H9 (cell line): ENCODE measurements at regions not wholly inside any gene's neighbourhood (a gene's known extent, or its start where the extent isn't known, plus 50 kb on each side); places are given as distances from the start of the nearest gene placed in this dataset.

ENCODE experiments used
- DNase-seq: peaks from one replicate; pipeline ENCODE4 v3.0.0-alpha.2; 2017
- H2AFZ ChIP-seq: one replicate; pipeline ENCODE4 v1.6.1; 2013; ENCODE audit warnings: mild to moderate bottlenecking, low read length, control low read depth, moderate library complexity
- H2AK5ac ChIP-seq: 2 replicates; pipeline ENCODE4 v1.6.1; 2013; ENCODE audit warnings: low read length, control low read depth, mixed read lengths; ENCODE audit not compliant: insufficient read length
- H2BK120ac ChIP-seq: one replicate; pipeline ENCODE4 v1.6.1; 2013; ENCODE audit warnings: low read depth, mild to moderate bottlenecking, low read length, control low read depth, inconsistent platforms; ENCODE audit not compliant: poor library complexity, severe bottlenecking
- H2BK12ac ChIP-seq: 2 replicates; pipeline ENCODE4 v1.6.1; 2013; ENCODE audit warnings: low read length, control low read depth, mixed read lengths, low read depth; ENCODE audit not compliant: insufficient read length
- H2BK15ac ChIP-seq: 2 replicates; pipeline ENCODE4 v1.6.1; 2013; ENCODE audit warnings: low read depth, low read length, control low read depth
- H2BK20ac ChIP-seq: one replicate; pipeline ENCODE4 v1.6.1; 2013; ENCODE audit warnings: low read depth, mild to moderate bottlenecking, low read length, control low read depth, inconsistent platforms; ENCODE audit not compliant: poor library complexity, severe bottlenecking
- H2BK5ac ChIP-seq: 2 replicates; pipeline ENCODE4 v1.6.1; 2013; ENCODE audit warnings: low read length, control low read depth, mixed read lengths; ENCODE audit not compliant: insufficient read length
- H3K14ac ChIP-seq: 2 replicates; pipeline ENCODE4 v1.6.1; 2013; ENCODE audit warnings: low read length, control low read depth; ENCODE audit not compliant: insufficient read depth
- H3K18ac ChIP-seq: 2 replicates; pipeline ENCODE4 v1.6.1; 2013; ENCODE audit warnings: low read depth, mild to moderate bottlenecking, mixed read lengths, low read length, control low read depth; ENCODE audit not compliant: insufficient read length
- H3K23ac ChIP-seq: 2 replicates; pipeline ENCODE4 v1.6.1; 2013; ENCODE audit warnings: low read length, control low read depth, mixed read lengths, low read depth; ENCODE audit not compliant: insufficient read length
- H3K23me2 ChIP-seq: 2 replicates; pipeline ENCODE4 v1.6.1; 2013; ENCODE audit warnings: low read depth, mild to moderate bottlenecking, mixed read lengths, low read length, control low read depth; ENCODE audit not compliant: insufficient read length, poor library complexity, severe bottlenecking
- H3K27ac ChIP-seq: 2 replicates; pipeline ENCODE4 v1.5.1; 2013; ENCODE audit warnings: low read length, control low read depth, mixed read lengths, low read depth; ENCODE audit not compliant: insufficient read length
- H3K27me3 ChIP-seq: 2 replicates; pipeline ENCODE4 v1.6.1; 2013; ENCODE audit warnings: low read length, control low read depth, inconsistent platforms; ENCODE audit not compliant: insufficient read depth
- H3K4ac ChIP-seq: 2 replicates; pipeline ENCODE4 v1.6.1; 2013; ENCODE audit warnings: low read depth, mild to moderate bottlenecking, control low read depth, inconsistent platforms, low read length, moderate library complexity
- H3K4me1 ChIP-seq: 2 replicates; pipeline ENCODE4 v1.6.1; 2013; ENCODE audit warnings: low read length, control low read depth, inconsistent platforms; ENCODE audit not compliant: insufficient read depth
- H3K4me2 ChIP-seq: 2 replicates; pipeline ENCODE4 v1.6.1; 2013; ENCODE audit warnings: low read length, control low read depth, mixed read lengths; ENCODE audit not compliant: insufficient read length, insufficient read depth
- H3K56ac ChIP-seq: 2 replicates; pipeline ENCODE4 v1.6.1; 2013; ENCODE audit warnings: low read depth, mild to moderate bottlenecking, mixed read lengths, low read length, control low read depth; ENCODE audit not compliant: insufficient read length
- H3K79me1 ChIP-seq: 2 replicates; pipeline ENCODE4 v1.6.1; 2013; ENCODE audit warnings: low read depth, mild to moderate bottlenecking, moderate library complexity, low read length, control low read depth, inconsistent platforms; ENCODE audit not compliant: insufficient read depth, poor library complexity, severe bottlenecking
- H3K79me2 ChIP-seq: 2 replicates; pipeline ENCODE4 v1.6.1; 2013; ENCODE audit warnings: low read length, control low read depth, inconsistent platforms; ENCODE audit not compliant: insufficient read depth
- H3K9ac ChIP-seq: 2 replicates; pipeline ENCODE4 v1.6.1; 2013; ENCODE audit warnings: low read length, control low read depth, mixed read lengths; ENCODE audit not compliant: insufficient read length; ENCODE audit errors: extremely low read depth
- H3K9me3 ChIP-seq: one replicate; pipeline ENCODE4 v1.6.1; 2013; ENCODE audit warnings: low read depth, low read length, inconsistent platforms; ENCODE audit not compliant: control insufficient read depth
- H3T11ph ChIP-seq: one replicate; pipeline ENCODE4 v1.6.1; 2013; ENCODE audit warnings: mild to moderate bottlenecking, low read length, control low read depth, inconsistent platforms
- H4K20me1 ChIP-seq: one replicate; pipeline ENCODE4 v1.6.1; 2013; ENCODE audit not compliant: control insufficient read depth, insufficient read length, insufficient read depth
- H4K5ac ChIP-seq: 2 replicates; pipeline ENCODE4 v1.6.1; 2013; ENCODE audit warnings: low read depth, mild to moderate bottlenecking, mixed read lengths, low read length, control low read depth; ENCODE audit not compliant: insufficient read length
- H4K8ac ChIP-seq: replicated peaks from 2 replicates; pipeline ENCODE4 v1.6.1; 2013; ENCODE audit warnings: low read length, control low read depth, mixed read lengths, low read depth; ENCODE audit not compliant: insufficient read length
- H4K91ac ChIP-seq: 2 replicates; pipeline ENCODE4 v1.6.1; 2013; ENCODE audit warnings: low read depth, mild to moderate bottlenecking, moderate library complexity, mixed read lengths, low read length, control low read depth; ENCODE audit not compliant: insufficient read length
- H3K27ac Mint-ChIP-seq, 3 experiments: 2 replicates in 2 of 3; 3 replicates in 1 of 3; pipeline ENCODE4 v1.8.0; 2020 to 2021; ENCODE audit warnings: mixed read lengths in 3 of 3, mild to moderate bottlenecking in 1 of 3, moderate library complexity in 1 of 3
- H3K27me3 Mint-ChIP-seq: 2 replicates; pipeline ENCODE4 v1.8.0; 2021; ENCODE audit warnings: low read depth, mild to moderate bottlenecking, moderate library complexity, mixed read lengths
- H3K36me3 Mint-ChIP-seq, 3 experiments: 2 replicates in 2 of 3; 3 replicates in 1 of 3; pipeline ENCODE4 v1.8.0; 2020 to 2021; ENCODE audit warnings: low read depth in 3 of 3, mixed read lengths in 3 of 3; ENCODE audit not compliant: insufficient read depth in 1 of 3
- H3K4me1 Mint-ChIP-seq, 2 experiments: 2 replicates each; pipeline ENCODE4 v1.8.0; 2020; ENCODE audit warnings: mixed read lengths in 2 of 2
- H3K4me3 Mint-ChIP-seq, 2 experiments: 2 replicates in 1 of 2; 3 replicates in 1 of 2; pipeline ENCODE4 v1.8.0; 2020 to 2021; ENCODE audit warnings: mild to moderate bottlenecking in 2 of 2, mixed read lengths in 2 of 2, moderate library complexity in 1 of 2
- H3K9me3 Mint-ChIP-seq, 2 experiments: 2 replicates in 1 of 2; 3 replicates in 1 of 2; pipeline ENCODE4 v1.8.0; 2020; ENCODE audit warnings: mild to moderate bottlenecking in 2 of 2, mixed read lengths in 2 of 2, moderate library complexity in 1 of 2
- WGBS: extraction: QIAGEN DNeasy Blood & Tissue Kit; methylation state at CpG from one replicate; pipeline ENCODE4 v1.1.7; 2013; ENCODE audit warnings: missing lambda C conversion rate, low lambda C conversion rate, mixed read lengths; ENCODE audit not compliant: insufficient read length; ENCODE audit errors: extremely low coverage; 5-methylcytosine and 5-hydroxymethylcytosine counted together
- TF ChIP-seq, protein P1 (sequence below): fragments of 200-600 bp; sonication (generic); conservative IDR thresholded peaks from 3 replicates; pipeline ENCODE4 v1.8.0; 2021; ENCODE audit warnings: antibody characterized with exemption, mild to moderate bottlenecking

DNA sequence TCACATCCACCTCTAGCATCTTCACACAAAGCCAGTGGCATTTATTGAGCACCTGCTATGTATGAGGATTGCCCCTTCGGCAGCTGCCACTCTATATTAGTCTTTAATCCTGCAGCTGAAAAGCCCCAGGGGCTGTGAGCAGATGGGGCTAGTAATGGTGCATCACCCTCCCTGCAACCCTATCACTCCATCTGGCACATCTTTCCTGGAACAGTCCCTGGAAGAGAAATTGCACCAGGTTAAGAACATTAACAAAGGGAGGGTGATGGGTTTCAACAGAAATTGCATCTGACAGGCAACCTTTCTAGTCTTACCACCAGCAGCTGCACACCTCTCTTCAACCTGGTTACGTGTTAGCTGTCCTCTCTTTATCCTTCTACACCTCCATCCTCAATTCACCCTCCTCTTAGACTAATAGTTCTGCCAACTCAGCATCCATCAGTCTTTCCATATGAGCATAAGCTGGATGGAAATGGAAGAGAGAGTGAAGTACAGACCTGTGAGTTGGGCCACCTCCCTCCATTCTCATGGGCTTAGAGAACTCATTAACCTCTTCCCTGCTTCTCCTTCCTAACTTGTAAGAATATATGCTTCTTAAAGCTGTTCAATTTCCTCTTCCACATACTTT is 168.6 kb upstream of the NEBL start:
- TF ChIP-seq, protein P1, sequence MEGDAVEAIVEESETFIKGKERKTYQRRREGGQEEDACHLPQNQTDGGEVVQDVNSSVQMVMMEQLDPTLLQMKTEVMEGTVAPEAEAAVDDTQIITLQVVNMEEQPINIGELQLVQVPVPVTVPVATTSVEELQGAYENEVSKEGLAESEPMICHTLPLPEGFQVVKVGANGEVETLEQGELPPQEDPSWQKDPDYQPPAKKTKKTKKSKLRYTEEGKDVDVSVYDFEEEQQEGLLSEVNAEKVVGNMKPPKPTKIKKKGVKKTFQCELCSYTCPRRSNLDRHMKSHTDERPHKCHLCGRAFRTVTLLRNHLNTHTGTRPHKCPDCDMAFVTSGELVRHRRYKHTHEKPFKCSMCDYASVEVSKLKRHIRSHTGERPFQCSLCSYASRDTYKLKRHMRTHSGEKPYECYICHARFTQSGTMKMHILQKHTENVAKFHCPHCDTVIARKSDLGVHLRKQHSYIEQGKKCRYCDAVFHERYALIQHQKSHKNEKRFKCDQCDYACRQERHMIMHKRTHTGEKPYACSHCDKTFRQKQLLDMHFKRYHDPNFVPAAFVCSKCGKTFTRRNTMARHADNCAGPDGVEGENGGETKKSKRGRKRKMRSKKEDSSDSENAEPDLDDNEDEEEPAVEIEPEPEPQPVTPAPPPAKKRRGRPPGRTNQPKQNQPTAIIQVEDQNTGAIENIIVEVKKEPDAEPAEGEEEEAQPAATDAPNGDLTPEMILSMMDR, result no peak
- Histone ChIP-seq H3K9ac (no peak overlapping the region), H3T11ph (no peak overlapping the region), H3K27me3 (no peaks in the 10 kb centered on the region), H2BK120ac (no peak overlapping the region), H3K23ac (no peak overlapping the region), H2BK15ac (no peak overlapping the region), H3K14ac (no peak overlapping the region), H3K9me3 (no peaks in the 10 kb centered on the region), H2BK20ac (no peak overlapping the region), H4K8ac (no peak overlapping the region), H2BK5ac (no peak overlapping the region), H3K27ac (no peak overlapping the region), H2BK12ac (no peak overlapping the region), H3K4ac (no peak overlapping the region), H2AK5ac (no peak overlapping the region), H3K23me2 (no peaks in the 10 kb centered on the region), H4K5ac (no peak overlapping the region), H3K4me2 (no peak overlapping the region), H3K18ac (no peak overlapping the region), H3K79me1 (no peaks in the 10 kb centered on the region), H4K91ac (no peak overlapping the region), H3K56ac (no peak overlapping the region), H3K79me2 (no peaks in the 10 kb centered on the region), H4K20me1 (no peaks in the 10 kb centered on the region), H2AFZ (no peak overlapping the region), H3K4me1 (no peaks in the 10 kb centered on the region; the same call in 1 of the 2 replicates)
- Mint-ChIP-seq H3K4me3 (no peak overlapping the region), H3K36me3 (no peaks in the 10 kb centered on the region), H3K4me1 (peaks cover 14 to 16% of the 10 kb centered on the region in 2 experiments), H3K9me3 (no peaks in the 10 kb centered on the region), H3K27ac (no peak overlapping the region), H3K27me3 (no peaks in the 10 kb centered on the region)
- no peak for DNase-seq
- WGBS, result no CpG with 5 or more reads among the region's 2 CpGs
